ENCODE measurements at regions not wholly inside any gene's neighbourhood (a gene's known extent, or its start where the extent isn't known, plus 50 kb on each side); places are given as distances from the start of the nearest gene placed in this dataset.
A peak's percentile ranks its signal among the peaks of the same experiment; 100 is the strongest.

- TF ChIP-seq CTCF (IDR thresholded peaks at IDR 0.05; ENCODE audit: unreplicated experiment), result no peak
- Mint-ChIP-seq H3K4me3 (ENCODE audit: low read depth) (no peak overlapping the region), H3K4me1 (ENCODE audit: low read depth) (no peaks in the 10 kb centered on the region), H3K27ac (no peak overlapping the region), H3K9me3 (ENCODE audit: low read depth) (no peaks in the 10 kb centered on the region), H3K27me3 (no peaks in the 10 kb centered on the region), H3K36me3 (ENCODE audit: insufficient read depth) (no peaks in the 10 kb centered on the region)
- DNase-seq (ENCODE audit: low spot score, unreplicated experiment), result no peak
These were observed 244.1 kb upstream of the PRR16 start for GRCh38 chr5:120219988-120220387.

GRCh38 chr5:120225524-120225923 lies 238.6 kb upstream of the PRR16 start:
- Mint-ChIP-seq H3K4me1 (ENCODE audit: low read depth) (no peaks in the 10 kb centered on the region), H3K4me3 (ENCODE audit: low read depth) (no peak overlapping the region), H3K27ac (no peak overlapping the region), H3K9me3 (ENCODE audit: low read depth) (peaks cover 4% of the 10 kb centered on the region), H3K27me3 (no peaks in the 10 kb centered on the region), H3K36me3 (ENCODE audit: insufficient read depth) (no peaks in the 10 kb centered on the region)
- no peak for DNase-seq (ENCODE audit: low spot score, unreplicated experiment)
- TF ChIP-seq CTCF (IDR thresholded peaks at IDR 0.05; ENCODE audit: unreplicated experiment), result no peak

GRCh38 chr5:120228262-120229031 lies 235.7 kb upstream of the PRR16 start:
- TF ChIP-seq CTCF (IDR thresholded peaks at IDR 0.05; ENCODE audit: unreplicated experiment), result peak; percentile 9
- no peaks in the 10 kb centered on the region for H3K36me3 Mint-ChIP-seq (ENCODE audit: insufficient read depth)
- peaks cover 4% of the 10 kb centered on the region for H3K9me3 Mint-ChIP-seq (ENCODE audit: low read depth)
- H3K27me3 Mint-ChIP-seq, result no peaks in the 10 kb centered on the region
- DNase-seq (ENCODE audit: low spot score, unreplicated experiment), result no peak
- peak overlapping the region; percentile 15 for H3K27ac Mint-ChIP-seq
- no peaks in the 10 kb centered on the region for H3K4me1 Mint-ChIP-seq (ENCODE audit: low read depth)
- H3K4me3 Mint-ChIP-seq (ENCODE audit: low read depth), result no peak overlapping the region

- Mint-ChIP-seq H3K36me3 (ENCODE audit: insufficient read depth) (no peaks in the 10 kb centered on the region), H3K27ac (no peak overlapping the region), H3K9me3 (ENCODE audit: low read depth) (peaks cover 4% of the 10 kb centered on the region), H3K4me3 (ENCODE audit: low read depth) (no peak overlapping the region), H3K4me1 (ENCODE audit: low read depth) (no peaks in the 10 kb centered on the region), H3K27me3 (no peaks in the 10 kb centered on the region)
- no peak for TF ChIP-seq CTCF (IDR thresholded peaks at IDR 0.05; ENCODE audit: unreplicated experiment)
- no peak for DNase-seq (ENCODE audit: low spot score, unreplicated experiment)
These were observed 235.1 kb upstream of the PRR16 start for GRCh38 chr5:120229036-120229435.

- Mint-ChIP-seq H3K36me3 (ENCODE audit: insufficient read depth) (no peaks in the 10 kb centered on the region), H3K27me3 (no peaks in the 10 kb centered on the region), H3K9me3 (ENCODE audit: low read depth) (peaks cover 1% of the 10 kb centered on the region), H3K4me3 (ENCODE audit: low read depth) (no peak overlapping the region), H3K27ac (no peak overlapping the region), H3K4me1 (ENCODE audit: low read depth) (no peaks in the 10 kb centered on the region)
- no peak for DNase-seq (ENCODE audit: low spot score, unreplicated experiment)
- no peak for TF ChIP-seq CTCF (IDR thresholded peaks at IDR 0.05; ENCODE audit: unreplicated experiment)
These were observed 232.5 kb upstream of the PRR16 start for GRCh38 chr5:120231563-120231962.

Data from progenitor cell of endocrine pancreas (in vitro differentiated cells).